ENCODE measurements at regions not wholly inside any gene's neighbourhood (a gene's known extent, or its start where the extent isn't known, plus 50 kb on each side); places are given as distances from the start of the nearest gene placed in this dataset.

GRCh38 chr2:199524689-199525574 lies 67.2 kb upstream of the SATB2 start:
- no peaks in the 10 kb centered on the region for H3K9me3 ChIP-seq (ENCODE audit: insufficient read depth, low read depth, low read length)
- H3K4me1 ChIP-seq (ENCODE audit: insufficient read depth, low read length) = no peaks in the 10 kb centered on the region
- WGBS = 90% methylated on average over 3 of the region's 3 CpGs
- no peak overlapping the region for H3K9ac ChIP-seq (ENCODE audit: low read depth, low read length)
- H3K27me3 ChIP-seq (ENCODE audit: insufficient read depth, low read length) = no peaks in the 10 kb centered on the region
- no peak overlapping the region for H3K4me3 ChIP-seq (ENCODE audit: low read length)
- H3K27ac ChIP-seq (ENCODE audit: low read depth, low read length) = no peak overlapping the region
- no peaks in the 10 kb centered on the region for H3K36me3 ChIP-seq (ENCODE audit: insufficient read depth, low read length)

- H3K9ac ChIP-seq (ENCODE audit: low read depth, low read length) = no peak overlapping the region
- no peak overlapping the region for H3K4me3 ChIP-seq (ENCODE audit: low read length)
- H3K36me3 ChIP-seq (ENCODE audit: insufficient read depth, low read length) = no peaks in the 10 kb centered on the region
- no peak overlapping the region for H3K27ac ChIP-seq (ENCODE audit: low read depth, low read length)
- H3K4me1 ChIP-seq (ENCODE audit: insufficient read depth, low read length) = no peaks in the 10 kb centered on the region
- 88% methylated on average over 1 of the region's 1 CpG for WGBS
- H3K27me3 ChIP-seq (ENCODE audit: insufficient read depth, low read length) = no peaks in the 10 kb centered on the region
- no peaks in the 10 kb centered on the region for H3K9me3 ChIP-seq (ENCODE audit: insufficient read depth, low read depth, low read length)
Measured at GRCh38 chr2:199509403-199509802, 51.7 kb upstream of the SATB2 start.
